Activated T-helper 1 cell treated with anti-CD3 and anti-CD28 coated beads, Interleukin-12 subunit alpha, Interleukin-12 subunit beta, Interleukin-2, Interleukin-4 antibody, amounts not matched to agents 30 ng/mL and 10 ng/mL and 1 ng/mL, durations not matched to agents 14 hours and 24 hours and 36 hours (primary cell): ENCODE measurements at regions not wholly inside any gene's neighbourhood (a gene's known extent, or its start where the extent isn't known, plus 50 kb on each side); places are given as distances from the start of the nearest gene placed in this dataset.

ENCODE experiments used
- DNase-seq: peaks from one replicate; pipeline ENCODE4 v3.0.0; 2021; ENCODE audit warnings: low spot score
- H3K27ac Mint-ChIP-seq: one replicate; pipeline ENCODE4 v1.8.0; 2021; ENCODE audit warnings: mild to moderate bottlenecking, mixed read lengths
- H3K27me3 Mint-ChIP-seq: one replicate; pipeline ENCODE4 v1.8.0; 2022; ENCODE audit warnings: mild to moderate bottlenecking, moderate library complexity, mixed read lengths; ENCODE audit not compliant: insufficient read depth
- H3K36me3 Mint-ChIP-seq: one replicate; pipeline ENCODE4 v1.8.0; 2021; ENCODE audit warnings: low read depth, mixed read lengths
- H3K4me1 Mint-ChIP-seq: one replicate; pipeline ENCODE4 v1.8.0; 2021; ENCODE audit warnings: low read depth, mixed read lengths
- H3K4me3 Mint-ChIP-seq: one replicate; pipeline ENCODE4 v1.8.0; 2021; ENCODE audit warnings: mild to moderate bottlenecking, moderate library complexity, mixed read lengths
- H3K9me3 Mint-ChIP-seq: one replicate; pipeline ENCODE4 v1.8.0; 2021; ENCODE audit warnings: mixed read lengths
- intact Hi-C: fragments of 100-400 bp; cut with micrococcal nuclease; formaldehyde crosslinking; loops from one replicate; pipeline ENCODE4 v1.15.1; 2024

GRCh38 chr6:1076531-1077459 lies 235.1 kb upstream of the FOXQ1 start:
- no peak for DNase-seq
- peaks cover 2% of the 10 kb centered on the region for H3K27me3 Mint-ChIP-seq
- H3K27ac Mint-ChIP-seq = no peak overlapping the region
- H3K4me3 Mint-ChIP-seq = no peak overlapping the region
- H3K4me1 Mint-ChIP-seq = no peaks in the 10 kb centered on the region
- H3K36me3 Mint-ChIP-seq = no peaks in the 10 kb centered on the region
- intact Hi-C loops = no loop called here
- no peaks in the 10 kb centered on the region for H3K9me3 Mint-ChIP-seq

DNA sequence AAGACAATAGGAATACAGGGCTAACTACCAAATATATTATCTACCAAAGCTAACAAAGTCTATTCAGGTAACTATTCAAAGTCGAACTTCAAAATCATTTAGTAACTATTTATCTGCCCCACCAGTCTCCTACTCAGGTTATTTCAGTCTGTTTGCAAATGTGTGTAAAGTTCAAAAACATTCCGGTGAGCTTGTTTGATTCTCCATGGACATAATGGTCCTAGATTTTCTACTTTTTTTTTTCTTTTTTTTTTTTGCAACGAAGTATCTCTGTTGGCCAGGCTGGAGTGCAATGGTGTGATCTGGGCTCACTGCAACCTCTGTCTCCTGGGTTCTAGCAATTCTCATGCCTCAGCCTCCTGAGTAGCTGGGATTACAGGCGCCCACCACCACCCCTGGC lies 236.0 kb upstream of the FOXQ1 start:
- Mint-ChIP-seq H3K27ac (no peak overlapping the region), H3K4me1 (no peaks in the 10 kb centered on the region), H3K36me3 (no peaks in the 10 kb centered on the region), H3K27me3 (peaks cover 2% of the 10 kb centered on the region), H3K9me3 (no peaks in the 10 kb centered on the region), H3K4me3 (no peak overlapping the region)
- DNase-seq = no peak
- intact Hi-C loops = no loop called here

GRCh38 chr6:1075444-1075843 lies 236.5 kb upstream of the FOXQ1 start:
- no peaks in the 10 kb centered on the region for H3K9me3 Mint-ChIP-seq
- DNase-seq = no peak
- H3K4me1 Mint-ChIP-seq = no peaks in the 10 kb centered on the region
- H3K27me3 Mint-ChIP-seq = peaks cover 5% of the 10 kb centered on the region
- no peak overlapping the region for H3K4me3 Mint-ChIP-seq
- intact Hi-C loops = no loop called here
- no peak overlapping the region for H3K27ac Mint-ChIP-seq
- no peaks in the 10 kb centered on the region for H3K36me3 Mint-ChIP-seq

DNA sequence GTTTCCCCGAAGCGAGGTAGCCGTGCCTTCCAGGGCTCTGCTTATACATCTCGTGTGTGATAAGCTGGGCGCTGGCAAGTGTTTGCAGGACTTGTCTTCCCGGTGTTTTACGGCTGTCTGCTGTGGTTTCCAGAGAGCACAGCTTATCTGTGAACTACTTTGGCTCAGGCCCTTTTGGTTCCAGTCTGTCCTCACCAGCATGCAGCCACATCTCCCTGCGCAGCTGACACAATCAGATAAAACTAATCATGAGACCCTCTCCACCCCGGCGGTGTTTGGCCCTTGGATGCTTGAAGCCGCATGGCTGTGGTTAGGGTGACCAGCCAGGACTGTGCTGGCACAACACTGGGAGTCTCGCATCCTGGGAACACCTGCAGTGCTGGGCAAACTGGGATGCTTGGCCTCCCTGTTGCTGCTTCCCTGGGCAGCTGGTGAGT lies 241.8 kb upstream of the FOXQ1 start:
- no peak overlapping the region for H3K27ac Mint-ChIP-seq
- intact Hi-C loops = no loop called here
- no peaks in the 10 kb centered on the region for H3K4me1 Mint-ChIP-seq
- H3K9me3 Mint-ChIP-seq = no peaks in the 10 kb centered on the region
- peaks cover 9% of the 10 kb centered on the region for H3K27me3 Mint-ChIP-seq
- no peak overlapping the region for H3K4me3 Mint-ChIP-seq
- no peaks in the 10 kb centered on the region for H3K36me3 Mint-ChIP-seq
- no peak for DNase-seq

- no peaks in the 10 kb centered on the region for H3K4me1 Mint-ChIP-seq
- H3K36me3 Mint-ChIP-seq = no peaks in the 10 kb centered on the region
- no peak overlapping the region for H3K27ac Mint-ChIP-seq
- peaks cover 9% of the 10 kb centered on the region for H3K27me3 Mint-ChIP-seq
- DNase-seq = no peak
- H3K9me3 Mint-ChIP-seq = no peaks in the 10 kb centered on the region
- no peak overlapping the region for H3K4me3 Mint-ChIP-seq
- intact Hi-C loops = no loop called here
Measured at GRCh38 chr6:1068905-1069304, 243.0 kb upstream of the FOXQ1 start.

GRCh38 chr6:1068068-1068467 lies 243.8 kb upstream of the FOXQ1 start:
- H3K36me3 Mint-ChIP-seq = no peaks in the 10 kb centered on the region
- no peaks in the 10 kb centered on the region for H3K4me1 Mint-ChIP-seq
- H3K9me3 Mint-ChIP-seq = no peaks in the 10 kb centered on the region
- H3K4me3 Mint-ChIP-seq = no peak overlapping the region
- H3K27me3 Mint-ChIP-seq = peaks cover 16% of the 10 kb centered on the region
- H3K27ac Mint-ChIP-seq = no peak overlapping the region
- DNase-seq = no peak
- intact Hi-C loops = no loop called here

DNA sequence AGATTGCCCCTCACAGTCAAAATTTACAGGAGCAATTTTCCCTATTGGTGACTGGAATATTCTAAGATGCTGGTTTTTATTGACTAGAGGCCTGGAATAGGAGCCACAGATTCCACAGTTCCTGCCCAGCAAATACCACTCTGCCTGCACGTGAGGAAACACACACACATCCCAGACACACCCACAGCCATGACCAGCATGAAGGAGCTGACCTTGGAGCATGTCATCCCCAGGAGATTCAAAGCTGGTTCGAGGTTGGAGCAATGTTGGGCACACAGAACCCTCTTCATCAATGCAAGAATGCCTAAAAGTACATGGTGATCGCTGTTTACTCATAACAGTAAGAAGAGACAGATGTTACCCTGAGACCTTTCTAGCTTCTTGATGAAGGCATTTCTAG lies 244.6 kb upstream of the FOXQ1 start:
- no peak for DNase-seq
- Mint-ChIP-seq H3K4me1 (no peaks in the 10 kb centered on the region), H3K27me3 (peaks cover 16% of the 10 kb centered on the region), H3K36me3 (no peaks in the 10 kb centered on the region), H3K9me3 (no peaks in the 10 kb centered on the region), H3K27ac (no peak overlapping the region), H3K4me3 (no peak overlapping the region)
- intact Hi-C loops = no loop called here

- no peak for DNase-seq
- H3K4me1 Mint-ChIP-seq = no peaks in the 10 kb centered on the region
- no peaks in the 10 kb centered on the region for H3K36me3 Mint-ChIP-seq
- peaks cover 16% of the 10 kb centered on the region for H3K27me3 Mint-ChIP-seq
- H3K27ac Mint-ChIP-seq = no peak overlapping the region
- no peaks in the 10 kb centered on the region for H3K9me3 Mint-ChIP-seq
- intact Hi-C loops = no loop called here
- H3K4me3 Mint-ChIP-seq = no peak overlapping the region
Measured at GRCh38 chr6:1066449-1067090, 245.3 kb upstream of the FOXQ1 start.

- no peak overlapping the region for H3K27ac Mint-ChIP-seq
- H3K9me3 Mint-ChIP-seq = no peaks in the 10 kb centered on the region
- no peaks in the 10 kb centered on the region for H3K4me1 Mint-ChIP-seq
- H3K4me3 Mint-ChIP-seq = no peak overlapping the region
- peaks cover 16% of the 10 kb centered on the region for H3K27me3 Mint-ChIP-seq
- no peaks in the 10 kb centered on the region for H3K36me3 Mint-ChIP-seq
- intact Hi-C loops = no loop called here
- no peak for DNase-seq
Measured at GRCh38 chr6:1065986-1066385, 245.9 kb upstream of the FOXQ1 start.

- Mint-ChIP-seq H3K9me3 (no peaks in the 10 kb centered on the region), H3K4me1 (no peaks in the 10 kb centered on the region), H3K27ac (no peak overlapping the region), H3K4me3 (no peak overlapping the region), H3K36me3 (no peaks in the 10 kb centered on the region), H3K27me3 (peaks cover 12% of the 10 kb centered on the region)
- DNase-seq = no peak
- intact Hi-C loops = no loop called here
Measured at GRCh38 chr6:1063671-1064355, 248.1 kb upstream of the FOXQ1 start.

- no peak overlapping the region for H3K4me3 Mint-ChIP-seq
- intact Hi-C loops = no loop called here
- no peaks in the 10 kb centered on the region for H3K4me1 Mint-ChIP-seq
- H3K9me3 Mint-ChIP-seq = no peaks in the 10 kb centered on the region
- H3K27me3 Mint-ChIP-seq = peaks cover 11% of the 10 kb centered on the region
- no peak for DNase-seq
- H3K27ac Mint-ChIP-seq = no peak overlapping the region
- H3K36me3 Mint-ChIP-seq = no peaks in the 10 kb centered on the region
Measured at GRCh38 chr6:1062786-1063545, 248.9 kb upstream of the FOXQ1 start.

DNA sequence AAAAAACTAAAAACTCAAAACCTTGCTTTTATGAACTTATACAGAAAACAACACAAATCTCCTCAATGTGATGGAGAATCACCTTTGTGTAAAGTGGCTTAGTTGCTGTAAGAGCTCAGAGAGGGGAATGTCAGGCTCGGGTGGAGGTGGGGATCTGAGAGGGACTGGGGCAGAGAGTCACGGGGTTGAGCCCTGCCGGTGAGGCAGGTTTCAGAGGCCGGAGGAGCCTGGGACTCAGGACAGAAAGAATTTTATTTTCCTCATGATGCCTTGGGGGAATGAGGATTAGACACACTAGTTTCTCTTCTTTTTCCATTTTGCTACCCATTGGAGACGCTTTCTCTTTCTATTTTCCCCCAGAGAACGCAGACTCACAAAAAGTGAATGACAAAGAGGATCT lies 252.3 kb upstream of the FOXQ1 start:
- Mint-ChIP-seq H3K36me3 (no peaks in the 10 kb centered on the region), H3K4me3 (no peak overlapping the region), H3K9me3 (no peaks in the 10 kb centered on the region), H3K4me1 (no peaks in the 10 kb centered on the region), H3K27me3 (peaks cover 11% of the 10 kb centered on the region), H3K27ac (no peak overlapping the region)
- intact Hi-C loops = no loop called here
- no peak for DNase-seq
